VCaP (cell line): ENCODE measurements at regions not wholly inside any gene's neighbourhood (a gene's known extent, or its start where the extent isn't known, plus 50 kb on each side); places are given as distances from the start of the nearest gene placed in this dataset.

Experiments
- H3K27ac ChIP-seq: fragments of 450-650 bp; 2 replicates; pipeline ENCODE4 v1.5.1; 2017
- CTCF ChIP-seq: fragments of 450-650 bp; conservative IDR thresholded peaks from 2 replicates; pipeline ENCODE4 v1.5.1; 2017; ENCODE audit warnings: mild to moderate bottlenecking, moderate library complexity

- H3K27ac ChIP-seq = no peak overlapping the region
Observed at GRCh38 chr1:149848340-149849110, 50.8 kb upstream of the BOLA1 start.

DNA sequence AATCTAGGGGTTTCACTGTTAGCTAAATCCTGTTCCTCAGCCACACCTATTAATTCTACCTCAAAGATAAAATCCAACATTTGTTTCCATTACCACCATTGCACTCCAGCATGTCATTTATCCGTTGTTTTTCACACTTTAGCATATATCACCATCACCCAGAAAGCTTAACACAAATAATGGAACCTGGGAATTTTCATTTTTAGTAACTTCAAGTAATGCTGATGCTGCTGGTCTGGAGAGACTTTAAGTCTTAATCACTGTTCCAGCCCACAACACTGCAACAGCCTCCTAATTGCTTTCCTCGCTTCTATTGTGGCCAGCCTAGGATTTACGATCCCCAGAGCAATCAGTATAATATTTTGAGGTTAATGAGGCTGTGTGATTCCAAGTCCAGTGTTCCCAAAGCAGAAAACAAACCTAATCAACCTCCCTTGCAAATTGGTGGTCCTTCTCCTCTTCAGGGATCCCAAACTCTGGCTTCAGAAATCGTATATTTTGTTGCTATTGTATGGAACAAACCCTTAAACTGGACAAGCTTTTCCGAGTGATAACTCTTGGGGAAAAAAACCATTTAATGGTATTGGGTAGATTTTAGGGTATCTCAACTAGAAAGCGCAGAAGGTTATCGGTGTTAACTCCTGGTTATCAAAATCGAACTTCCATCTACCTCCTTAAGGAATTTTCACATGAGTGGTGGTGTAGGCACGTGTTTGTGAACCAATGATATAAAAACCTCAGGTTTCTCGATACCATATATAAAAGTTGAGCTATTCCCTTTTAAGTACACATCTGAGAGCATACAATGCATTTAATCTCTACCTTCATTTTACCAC is 50.0 kb upstream of the BOLA1 start:
- H3K27ac ChIP-seq = peak overlapping the region; percentile 72
- TF ChIP-seq CTCF = no peak

More at GRCh38 chr1:149848340-149849110, 50.8 kb upstream of the BOLA1 start:
- TF ChIP-seq CTCF = no peak
